ENCODE measurements at regions not wholly inside any gene's neighbourhood (a gene's known extent, or its start where the extent isn't known, plus 50 kb on each side); places are given as distances from the start of the nearest gene placed in this dataset.

DNA sequence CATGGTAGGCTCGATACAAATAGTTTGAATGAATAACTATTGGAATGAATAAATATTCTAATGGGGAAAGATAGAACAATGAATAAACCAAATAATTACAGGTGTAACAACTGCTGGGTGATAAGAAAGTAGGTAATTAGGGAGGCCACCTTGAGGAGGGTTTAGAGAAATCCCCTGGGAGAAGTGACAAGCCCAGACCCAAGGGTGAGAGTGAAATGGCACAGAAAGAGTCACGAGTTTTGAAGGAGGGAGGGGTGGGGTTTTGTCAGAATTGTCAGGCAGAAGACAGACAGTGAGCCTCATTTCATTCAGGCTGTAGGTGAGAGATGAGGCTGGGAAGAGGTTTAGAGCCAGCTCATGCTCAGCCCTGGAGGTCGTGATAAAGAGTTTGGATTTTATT is 71.6 kb upstream of the L3MBTL4 start:
- TF ChIP-seq, protein P1, sequence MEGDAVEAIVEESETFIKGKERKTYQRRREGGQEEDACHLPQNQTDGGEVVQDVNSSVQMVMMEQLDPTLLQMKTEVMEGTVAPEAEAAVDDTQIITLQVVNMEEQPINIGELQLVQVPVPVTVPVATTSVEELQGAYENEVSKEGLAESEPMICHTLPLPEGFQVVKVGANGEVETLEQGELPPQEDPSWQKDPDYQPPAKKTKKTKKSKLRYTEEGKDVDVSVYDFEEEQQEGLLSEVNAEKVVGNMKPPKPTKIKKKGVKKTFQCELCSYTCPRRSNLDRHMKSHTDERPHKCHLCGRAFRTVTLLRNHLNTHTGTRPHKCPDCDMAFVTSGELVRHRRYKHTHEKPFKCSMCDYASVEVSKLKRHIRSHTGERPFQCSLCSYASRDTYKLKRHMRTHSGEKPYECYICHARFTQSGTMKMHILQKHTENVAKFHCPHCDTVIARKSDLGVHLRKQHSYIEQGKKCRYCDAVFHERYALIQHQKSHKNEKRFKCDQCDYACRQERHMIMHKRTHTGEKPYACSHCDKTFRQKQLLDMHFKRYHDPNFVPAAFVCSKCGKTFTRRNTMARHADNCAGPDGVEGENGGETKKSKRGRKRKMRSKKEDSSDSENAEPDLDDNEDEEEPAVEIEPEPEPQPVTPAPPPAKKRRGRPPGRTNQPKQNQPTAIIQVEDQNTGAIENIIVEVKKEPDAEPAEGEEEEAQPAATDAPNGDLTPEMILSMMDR (IDR thresholded peaks at IDR 0.05; ENCODE audit: low read depth, low read length, missing control alignments) = no peak
- H3K4me3 ChIP-seq (ENCODE audit: low read depth, low read length) = no peak overlapping the region
- no peak for DNase-seq (ENCODE audit: low read depth)

DNA sequence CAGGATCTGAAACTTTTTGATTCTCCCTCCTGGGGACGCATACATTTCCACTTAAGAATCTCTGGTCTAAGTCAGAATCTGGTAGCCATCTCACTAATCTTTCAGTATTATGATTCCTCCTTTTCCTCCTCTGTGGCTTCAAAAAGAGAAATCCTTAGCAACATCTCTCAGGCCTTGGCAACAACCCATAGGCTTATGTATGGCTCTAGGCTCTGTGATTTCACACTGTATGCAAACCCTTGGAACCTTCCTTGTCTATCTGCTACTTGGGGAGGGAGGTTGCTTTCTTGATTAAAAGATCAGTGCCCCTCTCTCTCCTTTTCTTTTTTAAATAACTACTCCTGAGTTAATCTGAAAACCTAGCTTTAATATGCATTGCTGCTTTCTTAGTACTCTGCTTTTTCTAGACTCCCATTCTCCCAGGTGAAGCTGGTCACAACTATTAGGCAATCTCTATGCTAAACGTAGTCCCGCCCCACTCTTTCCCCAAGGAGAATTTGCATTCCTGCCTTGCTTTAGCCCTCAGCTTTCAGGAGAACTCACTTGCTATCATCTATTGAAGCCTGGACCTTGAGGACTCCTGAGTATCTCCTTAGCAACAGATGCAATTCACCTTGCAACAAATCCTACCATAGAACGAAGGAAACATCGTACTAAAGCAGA is 72.2 kb upstream of the L3MBTL4 start:
- TF ChIP-seq, protein P1 (IDR thresholded peaks at IDR 0.05; ENCODE audit: low read depth, low read length, missing control alignments) = no peak
- no peak for DNase-seq (ENCODE audit: low read depth)
- H3K4me3 ChIP-seq (ENCODE audit: low read depth, low read length) = no peak overlapping the region

DNA sequence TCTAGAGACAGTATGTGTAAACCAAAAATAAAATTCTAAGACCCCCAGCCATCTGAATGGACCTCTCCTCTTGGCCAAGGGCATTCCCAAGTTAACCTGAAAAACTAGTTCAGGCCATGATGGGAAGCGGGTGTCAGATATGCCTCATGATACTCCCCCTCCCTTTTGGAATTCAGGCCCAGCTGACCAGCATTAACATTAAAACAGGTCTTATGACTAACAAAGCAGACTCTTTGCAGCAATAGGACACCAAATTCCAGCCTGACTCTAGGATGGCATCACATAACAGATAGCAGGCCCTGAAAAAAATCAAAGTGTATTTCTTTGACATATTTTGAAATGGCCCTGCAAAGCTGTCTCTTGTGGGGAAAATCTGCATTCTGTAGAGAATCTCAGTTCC is 73.3 kb upstream of the L3MBTL4 start:
- TF ChIP-seq, protein P1 (IDR thresholded peaks at IDR 0.05; ENCODE audit: low read depth, low read length, missing control alignments) = no peak
- DNase-seq (ENCODE audit: low read depth) = no peak
- H3K4me3 ChIP-seq (ENCODE audit: low read depth, low read length) = no peak overlapping the region

DNA sequence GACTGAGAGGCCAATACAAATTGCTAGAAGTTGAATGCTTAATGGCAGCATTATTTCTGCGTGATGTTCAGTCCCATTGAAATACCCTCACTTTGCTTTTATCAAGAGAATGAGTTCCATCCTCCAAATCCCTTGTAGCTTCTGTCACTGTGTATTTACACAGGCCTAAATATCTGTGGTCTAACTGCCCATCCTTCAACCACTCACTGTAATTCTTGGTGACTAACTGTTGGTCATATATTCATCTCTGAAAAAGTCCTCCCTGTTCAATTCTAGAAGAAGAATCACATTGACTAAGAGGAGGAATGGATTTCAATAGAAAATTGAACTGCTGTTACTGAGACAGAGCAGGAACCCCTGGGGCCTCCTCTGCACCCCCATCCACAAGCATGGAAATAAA is 74.2 kb upstream of the L3MBTL4 start:
- TF ChIP-seq, protein P1 (IDR thresholded peaks at IDR 0.05; ENCODE audit: low read depth, low read length, missing control alignments) = no peak
- no peak overlapping the region for H3K4me3 ChIP-seq (ENCODE audit: low read depth, low read length)
- no peak for DNase-seq (ENCODE audit: low read depth)

DNA sequence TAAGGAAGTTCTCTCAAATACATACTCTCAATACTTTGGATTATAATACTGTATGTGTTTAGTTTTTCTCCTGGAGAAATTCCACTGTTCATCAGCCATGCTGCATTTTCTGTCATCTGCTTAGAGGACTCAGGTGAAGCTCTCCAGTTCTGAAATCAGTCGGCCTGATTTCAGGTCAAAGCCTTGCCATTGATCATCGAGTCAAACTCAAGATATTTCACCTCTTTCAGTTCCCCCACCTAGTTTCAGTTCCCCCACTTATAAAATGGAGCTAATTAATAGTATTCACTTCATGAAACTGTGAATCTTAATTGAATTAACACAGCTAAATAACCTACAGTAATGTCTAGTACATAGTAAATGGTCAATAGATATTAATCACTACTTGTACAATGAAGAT is 75.3 kb upstream of the L3MBTL4 start:
- no peak overlapping the region for H3K4me3 ChIP-seq (ENCODE audit: low read depth, low read length)
- TF ChIP-seq, protein P1 (IDR thresholded peaks at IDR 0.05; ENCODE audit: low read depth, low read length, missing control alignments) = no peak
- no peak for DNase-seq (ENCODE audit: low read depth)

DNA sequence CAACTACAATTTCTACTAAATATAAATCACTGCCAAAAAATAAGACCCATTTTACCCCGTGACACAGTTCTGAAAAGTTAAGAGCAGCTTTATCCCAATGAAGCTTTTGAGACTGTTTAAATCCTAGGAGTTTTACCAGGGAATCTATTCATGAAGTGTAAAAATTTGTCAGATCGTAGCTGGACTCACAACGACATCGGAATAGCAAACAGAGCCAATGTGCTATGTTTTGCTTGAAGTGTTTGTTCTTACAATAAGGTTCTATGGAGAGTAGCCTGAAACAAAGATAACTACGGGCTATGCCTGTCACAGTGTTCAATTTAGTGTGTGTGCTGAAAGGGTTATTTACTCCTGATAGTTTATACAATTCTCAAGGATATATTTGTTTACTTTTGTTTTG is 78.5 kb upstream of the L3MBTL4 start:
- TF ChIP-seq, protein P1 (IDR thresholded peaks at IDR 0.05; ENCODE audit: low read depth, low read length, missing control alignments) = no peak
- H3K4me3 ChIP-seq (ENCODE audit: low read depth, low read length) = no peak overlapping the region
- no peak for DNase-seq (ENCODE audit: low read depth)

DNA sequence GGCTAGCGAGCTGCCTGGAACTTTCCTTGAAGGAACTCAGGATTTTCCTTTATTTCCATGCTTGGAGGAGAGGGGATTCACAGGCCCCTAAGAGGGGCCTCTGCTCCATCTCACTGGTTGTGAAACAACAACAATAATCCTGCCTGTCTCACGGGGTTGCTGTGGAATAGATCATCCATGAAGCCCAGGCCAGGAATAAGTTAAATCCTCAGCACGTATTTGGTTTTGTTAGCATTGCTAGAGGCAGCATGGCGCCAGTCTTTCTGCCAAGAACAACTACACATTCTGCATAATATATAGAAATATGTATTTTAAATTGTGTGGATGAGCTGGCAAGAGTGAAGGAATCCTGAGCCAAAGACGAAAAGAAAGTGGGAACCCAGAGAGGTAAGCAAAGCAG is 80.8 kb upstream of the L3MBTL4 start:
- DNase-seq (ENCODE audit: low read depth) = no peak
- TF ChIP-seq, protein P1 (IDR thresholded peaks at IDR 0.05; ENCODE audit: low read depth, low read length, missing control alignments) = no peak
- no peak overlapping the region for H3K4me3 ChIP-seq (ENCODE audit: low read depth, low read length)

All from GM12864 (cell line).